ENCODE measurements at regions not wholly inside any gene's neighbourhood (a gene's known extent, or its start where the extent isn't known, plus 50 kb on each side); places are given as distances from the start of the nearest gene placed in this dataset.

- no peak for DNase-seq
Observed at GRCh38 chr2:166634706-166635105, 140.7 kb upstream of the SCN7A start.

DNA sequence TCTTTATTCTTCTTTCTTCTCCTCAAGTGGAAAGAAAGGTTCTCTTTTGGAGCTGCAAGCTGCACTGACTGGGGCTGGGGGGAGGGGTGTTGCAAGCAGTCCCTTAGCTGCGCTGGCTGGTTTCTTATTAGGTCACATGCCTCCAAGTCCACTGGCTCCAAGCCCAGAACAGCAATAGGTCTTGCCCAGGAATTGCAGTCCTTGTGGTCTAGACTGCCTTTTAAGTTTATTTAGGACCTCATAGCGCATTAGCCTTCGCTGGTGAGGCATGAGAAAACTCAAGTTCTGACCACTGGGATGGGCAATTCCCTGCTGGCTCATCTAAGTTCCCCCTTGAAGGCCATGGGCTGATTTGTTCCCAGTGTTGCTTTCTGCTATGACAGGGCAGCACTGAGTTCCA is 138.6 kb upstream of the SCN7A start:
- DNase-seq, result no peak

DNA sequence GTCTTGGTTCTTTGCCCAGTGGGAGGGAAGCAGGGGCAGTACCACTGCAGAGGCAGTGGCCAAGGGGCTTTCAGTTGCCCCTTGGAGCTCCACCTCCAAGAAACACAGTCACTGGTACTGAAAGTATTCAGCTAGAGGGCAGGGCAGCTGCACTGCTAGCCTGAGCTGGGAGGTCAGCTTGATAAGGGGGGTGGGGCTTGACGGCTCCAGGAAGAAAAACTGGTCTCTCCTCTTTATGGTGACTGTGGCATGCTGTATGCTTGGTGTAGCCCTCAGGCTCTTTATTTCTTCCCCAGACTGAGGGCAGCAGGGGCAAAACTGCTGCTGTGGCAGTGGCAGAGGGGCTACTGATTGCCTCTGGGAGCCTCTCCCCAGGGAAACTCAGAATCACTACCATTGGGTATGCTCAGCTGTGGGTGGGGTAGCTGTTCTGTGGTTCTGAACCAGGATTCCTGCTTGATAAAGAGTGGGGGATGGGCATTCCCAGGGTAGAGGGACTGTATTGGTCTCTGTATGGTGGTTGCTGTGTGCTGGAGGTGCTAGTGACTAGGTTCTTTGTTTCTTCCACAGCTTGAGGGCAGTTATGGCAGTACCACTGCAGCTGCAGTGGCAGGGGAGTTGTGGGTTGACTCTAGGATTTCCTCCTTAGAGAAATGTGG is 134.6 kb upstream of the SCN7A start:
- DNase-seq, result no peak

GRCh38 chr2:166627893-166628292 is 133.8 kb upstream of the SCN7A start:
- no peak for DNase-seq

DNA sequence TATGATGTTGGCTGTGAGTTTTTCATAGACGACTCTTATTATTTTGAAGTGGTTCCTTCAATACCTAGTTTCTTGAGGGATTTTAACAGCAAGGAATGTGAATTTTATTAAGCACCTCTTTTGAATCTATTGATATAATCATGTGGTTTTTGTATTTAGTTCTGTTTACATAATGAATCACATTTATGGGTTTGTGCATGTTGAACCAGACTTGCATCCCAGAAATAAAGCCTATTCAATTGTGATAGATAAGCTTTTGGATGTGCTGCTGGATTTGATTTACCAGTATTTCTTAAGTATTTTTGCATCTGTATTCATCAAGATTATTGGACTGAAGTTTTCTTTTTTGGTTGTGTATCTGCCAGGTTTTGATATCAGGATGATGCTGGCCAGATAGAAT is 131.6 kb upstream of the SCN7A start:
- DNase-seq, result no peak

- no peak for DNase-seq
Observed at GRCh38 chr2:166614503-166614902, 120.5 kb upstream of the SCN7A start.

GRCh38 chr2:166614029-166614428 is 120.0 kb upstream of the SCN7A start:
- DNase-seq, result no peak

DNA sequence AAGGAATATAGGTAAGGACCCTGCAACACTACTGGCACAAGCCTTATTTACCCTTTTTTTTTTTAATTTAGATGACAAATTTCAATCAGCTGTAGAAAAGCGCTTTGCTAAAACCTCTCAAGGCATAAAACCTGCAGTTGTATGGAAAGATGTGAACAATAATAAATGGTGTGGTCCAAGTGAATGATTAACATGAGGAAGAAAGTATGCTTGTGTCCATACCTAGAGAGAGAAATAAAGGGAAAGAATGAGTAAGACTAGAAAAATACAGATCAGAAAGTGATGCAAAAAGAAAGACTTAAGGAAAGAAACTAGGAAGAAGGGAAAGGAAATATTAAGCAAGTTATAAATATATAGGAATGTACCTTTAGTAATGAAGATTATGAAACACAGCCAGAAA is 119.2 kb upstream of the SCN7A start:
- no peak for DNase-seq

GRCh38 chr2:166612214-166612613 is 118.2 kb upstream of the SCN7A start:
- DNase-seq, result no peak

DNA sequence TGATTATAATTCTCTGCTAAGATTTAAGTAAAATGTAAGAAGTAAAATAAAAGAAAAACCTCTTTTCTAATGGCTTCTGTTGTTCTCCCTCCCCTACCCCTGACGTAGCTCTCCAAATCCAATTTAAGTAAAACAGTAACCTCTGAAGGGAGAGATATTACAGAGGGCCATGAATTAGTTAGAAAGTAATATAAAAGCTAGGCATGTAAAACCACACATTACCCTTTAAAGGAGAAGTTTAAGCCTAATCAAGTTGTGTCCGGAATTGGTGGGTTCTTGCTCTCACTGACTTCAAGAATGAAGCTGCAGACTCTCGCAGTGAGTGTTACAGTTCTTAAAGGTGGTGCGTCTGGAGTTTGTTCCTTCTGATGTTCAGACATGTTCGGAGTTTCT is 116.9 kb upstream of the SCN7A start:
- no peak for DNase-seq

- no peak for DNase-seq
Observed at GRCh38 chr2:166610180-166610912, 116.3 kb upstream of the SCN7A start.

DNA sequence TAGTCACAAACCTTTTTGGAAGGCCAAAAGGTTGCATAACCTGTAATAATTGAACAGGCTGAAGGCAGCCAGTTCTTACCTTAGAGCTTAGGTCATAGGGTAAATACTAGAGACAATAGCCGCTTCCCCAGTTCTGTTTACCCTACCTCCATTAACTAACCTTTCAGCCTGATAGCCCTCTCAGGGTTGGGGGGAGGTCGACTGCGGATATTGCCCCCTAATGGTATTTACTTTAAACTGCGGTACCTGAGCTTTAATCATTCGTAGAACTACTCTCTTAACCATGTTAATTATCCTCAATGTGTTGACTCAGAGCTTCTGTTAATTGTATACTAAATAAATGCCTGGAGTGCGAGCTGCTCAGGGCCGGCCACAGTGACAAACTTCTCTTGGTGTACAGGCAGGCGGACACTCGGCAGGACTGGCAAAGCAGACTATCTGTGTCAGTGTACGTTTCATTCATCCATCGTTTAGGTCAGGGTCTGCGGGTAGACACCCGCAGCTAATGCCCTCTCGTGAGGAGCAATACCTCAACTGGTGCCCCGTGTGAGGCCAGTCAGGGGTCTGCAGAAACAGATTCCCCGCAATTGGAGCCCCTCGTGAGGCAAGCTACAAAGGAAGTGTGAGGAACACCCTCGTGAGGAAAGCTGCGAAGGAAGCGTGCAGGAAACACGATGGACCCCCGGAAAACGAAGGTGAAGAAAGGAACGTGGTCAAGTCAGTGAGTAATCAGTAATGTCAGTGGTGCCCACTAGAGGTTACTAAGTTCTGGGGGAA is 115.3 kb upstream of the SCN7A start:
- no peak for DNase-seq

GRCh38 chr2:166607880-166608279 is 113.8 kb upstream of the SCN7A start:
- DNase-seq, result no peak

DNA sequence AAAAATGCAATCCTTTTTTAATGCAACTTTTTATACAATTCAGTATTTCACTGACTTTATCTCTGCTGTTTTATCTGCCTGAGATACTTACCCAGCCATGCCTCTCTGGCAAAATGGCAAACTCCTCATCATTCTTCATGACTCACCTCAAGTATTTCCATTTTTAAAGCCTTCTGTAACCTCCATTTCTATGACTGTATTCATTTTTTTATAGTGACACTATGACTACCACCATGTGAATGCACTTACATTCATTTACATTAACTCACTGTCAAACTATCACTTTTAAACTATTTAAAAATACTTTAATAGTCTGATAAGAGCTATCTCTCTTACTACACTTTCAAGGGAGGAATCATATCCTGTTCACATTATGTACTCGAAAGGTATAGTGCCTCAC is 99.4 kb upstream of the SCN7A start:
- DNase-seq, result no peak

DNA sequence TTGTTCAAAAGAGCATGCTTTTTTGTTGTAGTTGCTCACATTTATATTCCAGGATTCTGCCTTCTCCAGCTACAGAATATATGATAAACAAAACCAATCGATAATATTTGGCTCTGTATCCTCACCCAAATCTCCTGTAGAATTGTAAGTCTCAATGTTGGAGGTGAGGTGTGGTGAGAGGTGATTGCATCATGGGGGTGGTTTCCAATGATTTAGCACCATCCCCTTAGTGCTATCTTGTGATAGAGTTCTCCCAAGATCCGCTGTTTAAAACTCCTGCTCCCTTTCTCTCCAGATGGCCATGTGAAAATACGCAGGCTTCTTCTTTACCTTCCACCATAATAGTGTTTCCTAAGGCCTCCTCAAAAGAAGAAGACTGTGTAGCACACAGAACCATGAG is 98.7 kb upstream of the SCN7A start:
- no peak for DNase-seq

- DNase-seq, result no peak
Observed at GRCh38 chr2:166591226-166591625, 97.2 kb upstream of the SCN7A start.

DNA sequence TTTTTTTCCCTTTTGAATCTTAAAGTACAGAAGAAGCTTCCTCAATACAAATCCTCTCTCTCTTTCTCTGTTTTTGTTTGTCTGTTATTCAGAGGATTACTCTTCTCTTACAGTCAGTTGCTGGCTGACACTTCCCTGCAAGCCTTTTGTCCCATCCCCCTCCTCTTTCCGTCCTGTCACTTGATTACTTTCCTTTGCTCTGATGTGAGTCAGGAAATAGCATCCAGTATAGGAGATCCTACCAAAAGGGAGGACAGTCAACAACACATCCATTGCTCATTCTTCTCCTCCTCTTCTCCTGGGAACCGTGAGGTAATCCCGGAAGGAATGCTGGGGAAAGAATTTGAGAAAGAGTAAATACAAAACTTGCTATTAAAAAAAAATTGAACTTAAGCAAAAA is 79.3 kb upstream of the SCN7A start:
- DNase-seq, result no peak

DNA sequence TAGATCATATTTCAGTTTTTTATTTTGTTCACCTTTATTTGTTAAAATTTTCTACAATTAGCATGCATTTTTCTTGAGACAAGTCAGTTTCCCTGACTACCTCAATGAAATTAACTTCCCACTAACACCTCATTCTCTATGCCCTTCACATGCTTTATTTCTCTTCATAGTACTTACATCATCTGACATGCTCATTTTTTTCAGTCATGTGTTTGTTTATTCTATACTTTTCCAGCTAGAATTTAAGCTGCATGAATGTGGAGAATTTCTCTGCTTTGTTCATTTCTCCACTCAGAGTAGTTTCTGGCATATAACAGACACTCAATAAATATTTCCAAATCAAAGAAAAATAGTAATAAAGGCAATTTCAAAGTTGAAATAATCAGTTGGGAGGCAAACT is 78.9 kb upstream of the SCN7A start:
- no peak for DNase-seq

DNA sequence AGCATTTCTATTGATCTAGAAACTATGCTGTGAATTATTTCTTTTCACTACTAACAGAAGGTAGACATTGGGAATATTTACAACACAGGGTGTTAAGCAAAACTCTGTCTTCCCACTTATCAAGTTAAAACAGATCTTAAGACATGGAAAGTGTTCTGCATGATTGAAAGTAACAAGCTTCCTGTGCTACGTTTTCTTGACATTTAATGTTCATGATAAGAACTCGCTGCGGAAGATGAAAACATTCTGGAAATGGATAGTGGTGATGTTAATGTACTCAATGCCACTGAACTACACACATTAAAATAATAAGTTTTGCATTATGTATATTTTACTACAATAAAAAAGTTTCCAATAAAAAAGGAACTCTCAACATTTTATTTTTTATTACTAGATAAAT is 74.4 kb upstream of the SCN7A start:
- DNase-seq, result no peak

GRCh38 chr2:166565501-166565900 is 71.5 kb upstream of the SCN7A start:
- DNase-seq, result no peak

DNA sequence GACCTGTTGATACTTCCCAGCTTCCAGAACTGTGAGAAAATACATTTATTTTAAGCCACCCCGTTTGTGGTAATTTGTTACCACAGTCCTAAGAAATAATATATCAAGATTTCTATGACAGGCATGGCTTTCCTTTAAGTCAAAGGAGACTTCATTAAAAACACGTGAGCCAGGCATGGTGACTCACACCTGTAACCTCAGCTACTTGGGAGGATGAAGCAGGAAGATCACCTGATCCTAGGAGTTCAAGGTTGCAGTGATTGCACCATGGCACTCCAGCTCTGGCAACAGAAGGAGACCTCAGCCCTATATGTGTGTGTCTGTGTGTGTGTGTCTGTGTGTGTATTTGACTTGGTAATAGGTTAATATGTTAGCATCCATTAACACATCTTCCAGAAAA is 69.8 kb upstream of the SCN7A start:
- no peak for DNase-seq

GRCh38 chr2:166560022-166560421 is 66.0 kb upstream of the SCN7A start:
- no peak for DNase-seq

DNA sequence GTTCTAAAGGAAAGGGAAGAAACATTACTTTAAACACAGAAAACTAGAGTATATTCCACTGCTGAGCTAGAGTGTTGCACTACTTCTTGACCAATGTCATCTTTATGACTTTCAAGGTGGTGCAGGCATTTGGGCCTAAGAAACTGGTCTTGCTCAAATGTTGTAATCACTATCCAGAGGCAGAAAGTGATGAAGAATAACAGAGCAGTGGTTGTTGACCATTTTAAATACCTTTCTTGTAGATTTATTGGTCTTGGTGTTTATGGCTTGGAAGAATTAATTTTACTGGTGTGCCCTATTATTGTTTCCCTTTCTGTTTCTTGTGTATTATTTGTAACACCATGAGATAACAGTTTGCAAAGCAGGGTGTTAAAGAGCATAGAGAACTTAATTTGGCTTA is 56.9 kb upstream of the SCN7A start:
- no peak for DNase-seq

DNA sequence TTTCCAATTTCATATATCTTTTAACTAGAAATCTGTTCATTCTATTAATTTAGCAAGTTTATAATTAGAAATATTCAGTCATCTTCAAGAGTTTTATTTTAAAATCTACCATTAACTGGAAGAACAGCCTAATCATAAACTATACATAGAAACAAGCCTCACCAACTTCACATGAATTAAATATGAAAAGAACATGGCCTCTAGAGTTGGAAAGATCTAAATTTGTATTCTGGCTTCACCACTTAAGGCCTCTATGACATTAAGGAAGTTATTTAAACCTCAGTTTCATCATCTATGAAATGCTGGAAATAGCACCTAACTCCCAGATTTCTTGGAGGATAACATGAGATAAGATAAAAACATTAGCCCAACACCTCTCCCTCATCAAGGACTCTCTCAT is 51.4 kb upstream of the SCN7A start:
- DNase-seq, result no peak
